GM21528 (cell line): ENCODE measurements at regions not wholly inside any gene's neighbourhood (a gene's known extent, or its start where the extent isn't known, plus 50 kb on each side); places are given as distances from the start of the nearest gene placed in this dataset.
"Not testable (repeated sequence)": the region's sequence is repeated elsewhere in the genome, so short reads cannot be mapped to it uniquely, and the experiment has no call there.

Experiments
- ATAC-seq: cut with Tn5 transposase; IDR thresholded peaks from one replicate; pipeline ENCODE4 v1.9.1; 2021; ENCODE audit warnings: mild to moderate bottlenecking, moderate library complexity; ENCODE audit not compliant: unreplicated experiment, low FRiP score

GRCh38 chr9:22216730-22217172 lies 207.6 kb upstream of the CDKN2B start:
- no peak for ATAC-seq

- ATAC-seq, result no peak
Measured at GRCh38 chr9:22217254-22217653, 208.1 kb upstream of the CDKN2B start.

GRCh38 chr9:22225856-22226255 lies 216.8 kb upstream of the CDKN2B start:
- ATAC-seq, result not testable (repeated sequence)

- ATAC-seq, result no peak
Measured at GRCh38 chr9:22227986-22228385, 218.6 kb upstream of the DMRTA1 start.

GRCh38 chr9:22228542-22228941 lies 218.1 kb upstream of the DMRTA1 start:
- no peak for ATAC-seq

GRCh38 chr9:22229069-22229468 lies 217.6 kb upstream of the DMRTA1 start:
- no peak for ATAC-seq

GRCh38 chr9:22231309-22231708 lies 215.3 kb upstream of the DMRTA1 start:
- ATAC-seq, result not testable (repeated sequence)

GRCh38 chr9:22232971-22233370 lies 213.7 kb upstream of the DMRTA1 start:
- no peak for ATAC-seq

GRCh38 chr9:22237497-22238363 lies 208.9 kb upstream of the DMRTA1 start:
- ATAC-seq, result no peak

GRCh38 chr9:22238809-22239684 lies 207.6 kb upstream of the DMRTA1 start:
- ATAC-seq, result no peak

- ATAC-seq, result peak; percentile 86
Measured at GRCh38 chr9:22240619-22241018, 206.0 kb upstream of the DMRTA1 start.

- no peak for ATAC-seq
Measured at GRCh38 chr9:22241024-22241423, 205.6 kb upstream of the DMRTA1 start.

- ATAC-seq, result no peak
Measured at GRCh38 chr9:22241611-22242010, 205.0 kb upstream of the DMRTA1 start.

- ATAC-seq, result no peak
Measured at GRCh38 chr9:22244139-22245011, 202.2 kb upstream of the DMRTA1 start.

- no peak for ATAC-seq
Measured at GRCh38 chr9:22255337-22255736, 191.3 kb upstream of the DMRTA1 start.

GRCh38 chr9:22256381-22256780 lies 190.2 kb upstream of the DMRTA1 start:
- ATAC-seq, result no peak

GRCh38 chr9:22257026-22257816 lies 189.4 kb upstream of the DMRTA1 start:
- no peak for ATAC-seq

GRCh38 chr9:22265038-22265437 lies 181.6 kb upstream of the DMRTA1 start:
- no peak for ATAC-seq

- no peak for ATAC-seq
Measured at GRCh38 chr9:22265534-22265933, 181.1 kb upstream of the DMRTA1 start.

GRCh38 chr9:22274477-22274876 lies 172.1 kb upstream of the DMRTA1 start:
- ATAC-seq, result no peak
